Stimulated activated CD4-positive, alpha-beta T cell treated with anti-CD3 and anti-CD28 coated beads, Interleukin-1b, Interleukin-23, amount 100 ng/mL, for 48 hours (primary cell): ENCODE measurements at regions not wholly inside any gene's neighbourhood (a gene's known extent, or its start where the extent isn't known, plus 50 kb on each side); places are given as distances from the start of the nearest gene placed in this dataset.
"Not testable (repeated sequence)": the region's sequence is repeated elsewhere in the genome, so short reads cannot be mapped to it uniquely, and the experiment has no call there.

Source experiments
- DNase-seq: peaks from one replicate; pipeline ENCODE4 v3.0.0-alpha.2; 2020

GRCh38 chr15:26015516-26016075 lies 152.5 kb upstream of the ATP10A start:
- DNase-seq: no peak

GRCh38 chr15:26013981-26014380 lies 150.9 kb upstream of the ATP10A start:
- DNase-seq: no peak

GRCh38 chr15:26011916-26012315 lies 148.8 kb upstream of the ATP10A start:
- DNase-seq: no peak

- no peak for DNase-seq
Measured at GRCh38 chr15:26007151-26007550, 144.0 kb upstream of the ATP10A start.

GRCh38 chr15:26001201-26001600 lies 138.1 kb upstream of the ATP10A start:
- no peak for DNase-seq

- DNase-seq: no peak
Measured at GRCh38 chr15:25993506-25993905, 130.4 kb upstream of the ATP10A start.

- DNase-seq: no peak
Measured at GRCh38 chr15:25990220-25990619, 127.1 kb upstream of the ATP10A start.

- DNase-seq: peak; percentile 4
Measured at GRCh38 chr15:25989327-25989726, 126.2 kb upstream of the ATP10A start.

- not testable (repeated sequence) for DNase-seq
Measured at GRCh38 chr15:25988716-25989115, 125.6 kb upstream of the ATP10A start.

- no peak for DNase-seq
Measured at GRCh38 chr15:25987638-25988037, 124.5 kb upstream of the ATP10A start.

- DNase-seq: no peak
Measured at GRCh38 chr15:25985165-25985564, 122.0 kb upstream of the ATP10A start.

GRCh38 chr15:25982736-25983135 lies 119.6 kb upstream of the ATP10A start:
- DNase-seq: no peak

GRCh38 chr15:25981114-25981513 lies 118.0 kb upstream of the ATP10A start:
- DNase-seq: no peak

- DNase-seq: no peak
Measured at GRCh38 chr15:25972141-25972675, 109.1 kb upstream of the ATP10A start.

GRCh38 chr15:25971053-25971452 lies 107.9 kb upstream of the ATP10A start:
- no peak for DNase-seq

- DNase-seq: no peak
Measured at GRCh38 chr15:25969886-25970285, 106.8 kb upstream of the ATP10A start.

GRCh38 chr15:25967116-25967515 lies 104.0 kb upstream of the ATP10A start:
- DNase-seq: no peak

GRCh38 chr15:25965326-25965725 lies 102.2 kb upstream of the ATP10A start:
- no peak for DNase-seq

- DNase-seq: no peak
Measured at GRCh38 chr15:25960273-25960672, 97.1 kb upstream of the ATP10A start.

- DNase-seq: no peak
Measured at GRCh38 chr15:25959100-25959499, 96.0 kb upstream of the ATP10A start.

GRCh38 chr15:25955628-25956027 lies 92.5 kb upstream of the ATP10A start:
- no peak for DNase-seq

- no peak for DNase-seq
Measured at GRCh38 chr15:25954398-25954797, 91.3 kb upstream of the ATP10A start.

- DNase-seq: no peak
Measured at GRCh38 chr15:25950014-25950413, 86.9 kb upstream of the ATP10A start.

GRCh38 chr15:25947323-25948314 lies 84.5 kb upstream of the ATP10A start:
- no peak for DNase-seq
